GM13976 (cell line): ENCODE measurements at regions not wholly inside any gene's neighbourhood (a gene's known extent, or its start where the extent isn't known, plus 50 kb on each side); places are given as distances from the start of the nearest gene placed in this dataset.

Experiments used
- DNase-seq: peaks from one replicate; pipeline ENCODE4 v3.0.0; 2012; ENCODE audit warnings: low spot score
- CTCF ChIP-seq: IDR thresholded peaks from 2 replicates; pipeline ENCODE4 v1.5.1; 2012; ENCODE audit warnings: borderline replicate concordance, mild to moderate bottlenecking; ENCODE audit not compliant: insufficient read depth; ENCODE audit errors: extremely low read depth, missing control alignments, control extremely low read depth
- in situ Hi-C: fragments of 300-500 bp; cut with MboI; formaldehyde crosslinking; loops from one replicate; pipeline ENCODE4 v1.12.0; 2022; ENCODE audit warnings: low sequenced_read_pairs, mixed read lengths, inconsistent platforms; ENCODE audit not compliant: unreplicated experiment

GRCh38 chr10:77716458-77717317, 79.1 kb upstream of the KCNMA1 start:
- in situ Hi-C loops = no loop called here
- TF ChIP-seq CTCF = no peak
- no peak for DNase-seq

GRCh38 chr10:77715536-77715935, 77.9 kb upstream of the KCNMA1 start:
- no peak for DNase-seq
- TF ChIP-seq CTCF = no peak
- in situ Hi-C loops = no loop called here

GRCh38 chr10:77715088-77715487, 77.5 kb upstream of the KCNMA1 start:
- no peak for DNase-seq
- in situ Hi-C loops = no loop called here
- peak; percentile 20 for TF ChIP-seq CTCF

GRCh38 chr10:77713521-77714280, 76.1 kb upstream of the KCNMA1 start:
- in situ Hi-C loops = no loop called here
- no peak for TF ChIP-seq CTCF
- DNase-seq = no peak

- in situ Hi-C loops = no loop called here
- DNase-seq = no peak
These were observed 74.6 kb upstream of the KCNMA1 start for GRCh38 chr10:77712207-77712606.

GRCh38 chr10:77711683-77712049, 74.1 kb upstream of the KCNMA1 start:
- TF ChIP-seq CTCF = no peak
- in situ Hi-C loops = no loop called here
- DNase-seq = no peak

More at GRCh38 chr10:77712207-77712606, 74.6 kb upstream of the KCNMA1 start:
- TF ChIP-seq CTCF = no peak
